ENCODE measurements at regions not wholly inside any gene's neighbourhood (a gene's known extent, or its start where the extent isn't known, plus 50 kb on each side); places are given as distances from the start of the nearest gene placed in this dataset.

- no peak for TF ChIP-seq EGR1 (IDR thresholded peaks at IDR 0.05; ENCODE audit: low read depth in 2 of 2)
- no peak for TF ChIP-seq GABPA (IDR thresholded peaks at IDR 0.05 in 1 of 2, conservative IDR thresholded peaks at IDR 0.05 in 1 of 2)
- TF ChIP-seq HNF4A (conservative IDR thresholded peaks at IDR 0.05) = no peak
- TF ChIP-seq NR2F2 (IDR thresholded peaks at IDR 0.05) = no peak
- no peak for TF ChIP-seq ATF3 (IDR thresholded peaks at IDR 0.05)
- no peak for TF ChIP-seq RXRA (IDR thresholded peaks at IDR 0.05)
- no peak for TF ChIP-seq MAX (IDR thresholded peaks at IDR 0.05)
- no peak for TF ChIP-seq FOXA1 (IDR thresholded peaks at IDR 0.05)
- TF ChIP-seq RAD21 (IDR thresholded peaks at IDR 0.05) = no peak
- no peak for TF ChIP-seq JUND (IDR thresholded peaks at IDR 0.05)
- TF ChIP-seq FOXA2 (IDR thresholded peaks at IDR 0.05) = no peak
- TF ChIP-seq TAF1 (conservative IDR thresholded peaks at IDR 0.05) = no peak
- no peak for TF ChIP-seq REST (IDR thresholded peaks at IDR 0.05)
- TF ChIP-seq YY1 (IDR thresholded peaks at IDR 0.05) = no peak
- no peak for TF ChIP-seq ZBTB33 (IDR thresholded peaks at IDR 0.05)
- no peak for TF ChIP-seq CTCF (IDR thresholded peaks at IDR 0.05; ENCODE audit: low read depth, low read length, missing input control)
- no peak for TF ChIP-seq HNF4G (IDR thresholded peaks at IDR 0.05)
- no peak for TF ChIP-seq SP1 (IDR thresholded peaks at IDR 0.05)
- no peak overlapping the region for H3K27ac ChIP-seq (ENCODE audit: low read depth in 1 of 2, low read length in 2 of 2)
- no peak overlapping the region for H3K4me3 ChIP-seq (ENCODE audit: low read depth in 1 of 3, low read length in 3 of 3)
- no peak for DNase-seq (ENCODE audit: low spot score)
- H3K9me3 ChIP-seq (ENCODE audit: control insufficient read depth in 4 of 4, low read length in 3 of 4) = no peaks in the 10 kb centered on the region
- H3K27me3 ChIP-seq (ENCODE audit: control insufficient read depth in 4 of 4, insufficient read depth in 4 of 4, low read length in 3 of 4) = no peaks in the 10 kb centered on the region
- 91% methylated on average over 1 of the region's 1 CpG for WGBS
- H3K4me1 ChIP-seq (ENCODE audit: control insufficient read depth in 4 of 4, insufficient read depth in 4 of 4, low read length in 3 of 4) = peaks cover 0 to 4% (median 0%) of the 10 kb centered on the region in 4 donors
- H3K36me3 ChIP-seq (ENCODE audit: control insufficient read depth in 4 of 4, insufficient read depth in 3 of 4, low read depth in 1 of 4, low read length in 3 of 4) = no peaks in the 10 kb centered on the region
- H3K9ac ChIP-seq (ENCODE audit: low read depth in 1 of 2, low read length in 2 of 2) = no peak overlapping the region
Measured at GRCh38 chr1:168638884-168639283, 62.5 kb downstream of the XCL1 start.

All from liver (tissue), 8 donors.